Esophagus muscularis mucosa (tissue), 4 donors: ENCODE measurements at regions not wholly inside any gene's neighbourhood (a gene's known extent, or its start where the extent isn't known, plus 50 kb on each side); places are given as distances from the start of the nearest gene placed in this dataset.

Experiments used
- DNase-seq: peaks from one replicate; pipeline ENCODE4 v3.0.0-alpha.2; 2017; ENCODE audit errors: extremely low spot score
- H3K27ac ChIP-seq, 4 donors: fragments of 200-600 bp; sonication (generic); replicated peaks in 1 of 4; 1 replicate in 3 of 4; 2 replicates in 1 of 4; pipeline ENCODE4 v1.5.1; 2016 to 2019; ENCODE audit warnings: mild to moderate bottlenecking in 1 of 4
- H3K27me3 ChIP-seq, 4 donors: fragments of 200-600 bp; sonication (generic); one replicate each; pipeline versions ENCODE4 v1.5.1 to v1.6.0; 2016 to 2019
- H3K36me3 ChIP-seq, 4 donors: fragments of 200-600 bp; sonication (generic); one replicate each; pipeline ENCODE4 v1.5.1; 2016 to 2019
- H3K4me1 ChIP-seq, 4 donors: fragments of 200-600 bp; sonication (generic); one replicate each; pipeline ENCODE4 v1.5.1; 2016 to 2019
- H3K4me3 ChIP-seq, 4 donors: fragments of 200-600 bp; sonication (generic); 1 replicate in 2 of 4; 2 replicates in 2 of 4; pipeline ENCODE4 v1.5.1; 2016 to 2019; ENCODE audit warnings: mild to moderate bottlenecking in 4 of 4, moderate library complexity in 1 of 4
- H3K9me3 ChIP-seq, 4 donors: fragments of 200-600 bp; sonication (generic); 1 replicate in 3 of 4; 2 replicates in 1 of 4; pipeline ENCODE4 v1.5.1; 2016 to 2019
- EP300 ChIP-seq: sonication (generic); formaldehyde crosslinking; IDR thresholded peaks from one replicate; pipeline ENCODE4 v1.6.1; 2017; ENCODE audit warnings: antibody characterized with exemption
- POLR2A ChIP-seq: fragments of 450-650 bp; IDR thresholded peaks from one replicate; pipeline ENCODE4 v1.6.1; 2017; ENCODE audit warnings: antibody characterized with exemption, moderate library complexity, mild to moderate bottlenecking, low read depth
- POLR2AphosphoS5 ChIP-seq, 2 donors: sonication (generic); formaldehyde crosslinking; IDR thresholded peaks; one replicate each; pipeline ENCODE4 v1.6.1; 2017; ENCODE audit warnings: antibody characterized with exemption in 2 of 2
- WGBS: methylation state at CpG from one replicate; pipeline ENCODE4 v1.1.5; 2018; 5-methylcytosine and 5-hydroxymethylcytosine counted together
- intact Hi-C: fragments of 100-400 bp; cut with DNase I; formaldehyde crosslinking; loops from one replicate; pipeline ENCODE4 v1.15.1; 2023
- TF ChIP-seq, protein P1 (sequence below), 3 experiments: fragments of 200-600 bp in 2 of 3; fragments of 450-650 bp in 1 of 3; sonication (generic) in 2 of 3; IDR thresholded peaks; one replicate each; pipeline ENCODE4 v1.5.1; 2017 to 2019; ENCODE audit warnings: antibody characterized with exemption in 3 of 3, mild to moderate bottlenecking in 2 of 3, moderate library complexity in 1 of 3

- TF ChIP-seq POLR2A, result no peak
- TF ChIP-seq EP300, result no peak
- TF ChIP-seq, protein P1, sequence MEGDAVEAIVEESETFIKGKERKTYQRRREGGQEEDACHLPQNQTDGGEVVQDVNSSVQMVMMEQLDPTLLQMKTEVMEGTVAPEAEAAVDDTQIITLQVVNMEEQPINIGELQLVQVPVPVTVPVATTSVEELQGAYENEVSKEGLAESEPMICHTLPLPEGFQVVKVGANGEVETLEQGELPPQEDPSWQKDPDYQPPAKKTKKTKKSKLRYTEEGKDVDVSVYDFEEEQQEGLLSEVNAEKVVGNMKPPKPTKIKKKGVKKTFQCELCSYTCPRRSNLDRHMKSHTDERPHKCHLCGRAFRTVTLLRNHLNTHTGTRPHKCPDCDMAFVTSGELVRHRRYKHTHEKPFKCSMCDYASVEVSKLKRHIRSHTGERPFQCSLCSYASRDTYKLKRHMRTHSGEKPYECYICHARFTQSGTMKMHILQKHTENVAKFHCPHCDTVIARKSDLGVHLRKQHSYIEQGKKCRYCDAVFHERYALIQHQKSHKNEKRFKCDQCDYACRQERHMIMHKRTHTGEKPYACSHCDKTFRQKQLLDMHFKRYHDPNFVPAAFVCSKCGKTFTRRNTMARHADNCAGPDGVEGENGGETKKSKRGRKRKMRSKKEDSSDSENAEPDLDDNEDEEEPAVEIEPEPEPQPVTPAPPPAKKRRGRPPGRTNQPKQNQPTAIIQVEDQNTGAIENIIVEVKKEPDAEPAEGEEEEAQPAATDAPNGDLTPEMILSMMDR (IDR thresholded peaks at IDR 0.05), result no peak
- TF ChIP-seq POLR2AphosphoS5 (IDR thresholded peaks at IDR 0.05), result no peak
Measured at GRCh38 chr1:221796700-221797099, 54.8 kb upstream of the DUSP10 start.

DNA sequence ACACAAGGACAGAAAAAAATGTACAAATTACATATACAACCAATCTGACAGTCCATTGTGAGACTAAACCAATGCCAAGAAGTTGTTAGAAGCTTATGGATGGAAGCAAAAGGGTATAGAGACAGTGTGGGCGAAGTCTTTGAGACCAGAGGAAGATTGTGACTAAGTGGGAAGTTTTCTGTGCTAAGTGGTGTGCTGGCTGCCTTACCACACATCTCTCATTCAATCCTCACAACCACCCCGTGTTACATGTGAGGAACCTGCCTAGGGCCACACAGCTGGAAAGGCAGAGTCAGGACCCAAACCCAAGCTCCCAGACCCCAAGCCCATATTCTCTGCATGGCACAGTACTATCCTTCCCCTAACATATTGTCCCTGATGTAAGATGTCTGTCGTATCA lies 53.5 kb upstream of the DUSP10 start:
- Histone ChIP-seq H3K27ac (no peak overlapping the region), H3K9me3 (peaks cover 0 to 4% (median 0%) of the 10 kb centered on the region in 4 donors), H3K36me3 (no peaks in the 10 kb centered on the region), H3K27me3 (no peaks in the 10 kb centered on the region), H3K4me1 (no peaks in the 10 kb centered on the region), H3K4me3 (no peak overlapping the region)
- no peak for TF ChIP-seq POLR2AphosphoS5 (IDR thresholded peaks at IDR 0.05)
- TF ChIP-seq, protein P1 (IDR thresholded peaks at IDR 0.05), result no peak
- no peak for TF ChIP-seq EP300
- TF ChIP-seq POLR2A, result no peak
- intact Hi-C loops, result no loop called here
- no peak for DNase-seq
- 90% methylated on average over 3 of the region's 3 CpGs for WGBS

More at GRCh38 chr1:221796700-221797099, 54.8 kb upstream of the DUSP10 start:
- no peaks in the 10 kb centered on the region for H3K4me1 ChIP-seq
- intact Hi-C loops, result no loop called here
- WGBS, result 97% methylated on average over 2 of the region's 2 CpGs
- no peak overlapping the region for H3K4me3 ChIP-seq
- no peaks in the 10 kb centered on the region for H3K36me3 ChIP-seq
- no peak overlapping the region for H3K27ac ChIP-seq
- no peak for DNase-seq
- H3K27me3 ChIP-seq, result no peaks in the 10 kb centered on the region
- peaks cover 0 to 4% (median 0%) of the 10 kb centered on the region in 4 donors for H3K9me3 ChIP-seq

- TF ChIP-seq EP300, result no peak
- TF ChIP-seq, protein P1 (IDR thresholded peaks at IDR 0.05), result no peak
- no peak for TF ChIP-seq POLR2A
- TF ChIP-seq POLR2AphosphoS5 (IDR thresholded peaks at IDR 0.05), result no peak
- intact Hi-C loops, result no loop called here
Measured at GRCh38 chr1:221794935-221795334, 53.0 kb upstream of the DUSP10 start.

DNA sequence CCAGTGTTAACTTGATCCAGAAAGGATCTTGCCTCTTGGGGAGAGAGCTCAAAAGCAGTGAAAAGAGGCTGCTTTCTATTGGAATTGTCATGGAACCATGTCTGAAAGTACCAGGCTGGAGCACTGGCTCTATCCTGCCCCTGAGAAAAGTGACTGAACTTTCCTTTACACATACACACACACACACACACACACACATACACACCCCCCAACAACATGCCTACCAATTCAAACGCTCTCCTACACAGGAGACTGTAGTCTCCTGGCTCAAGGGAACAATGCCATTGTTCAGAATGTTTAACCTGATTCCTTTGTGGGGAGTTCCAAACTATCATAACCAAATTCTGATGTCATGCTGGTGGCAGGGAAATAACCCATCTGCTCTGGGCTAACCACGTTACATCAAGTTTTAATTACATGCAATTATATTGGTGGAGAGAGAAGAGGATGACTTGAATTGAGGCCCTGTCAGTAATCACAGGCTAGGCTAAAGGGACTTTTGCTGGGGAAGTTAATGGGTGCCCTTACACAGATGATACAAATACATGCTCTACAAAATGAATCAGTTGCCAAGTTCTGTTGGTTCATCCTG lies 52.3 kb upstream of the DUSP10 start:
- TF ChIP-seq EP300 (no peak), POLR2AphosphoS5 (IDR thresholded peaks at IDR 0.05) (no peak)
- TF ChIP-seq, protein P1 (IDR thresholded peaks at IDR 0.05), result no peak
- intact Hi-C loops, result no loop called here

More at GRCh38 chr1:221794935-221795334, 53.0 kb upstream of the DUSP10 start:
- 85% methylated on average over 1 of the region's 1 CpG for WGBS
- Histone ChIP-seq H3K27me3 (no peaks in the 10 kb centered on the region), H3K4me3 (no peak overlapping the region), H3K4me1 (no peaks in the 10 kb centered on the region), H3K27ac (no peak overlapping the region), H3K36me3 (no peaks in the 10 kb centered on the region), H3K9me3 (peaks cover 0 to 4% (median 0%) of the 10 kb centered on the region in 4 donors)
- no peak for DNase-seq

More for the DNA sequence above, 52.3 kb upstream of the DUSP10 start:
- 68% methylated on average over 2 of the region's 2 CpGs for WGBS
- Histone ChIP-seq H3K36me3 (no peaks in the 10 kb centered on the region), H3K27ac (no peak overlapping the region), H3K4me1 (no peaks in the 10 kb centered on the region), H3K9me3 (no peaks in the 10 kb centered on the region), H3K27me3 (no peaks in the 10 kb centered on the region), H3K4me3 (no peak overlapping the region)
- DNase-seq, result no peak
